GM12878 (cell line): ENCODE measurements at regions not wholly inside any gene's neighbourhood (a gene's known extent, or its start where the extent isn't known, plus 50 kb on each side); places are given as distances from the start of the nearest gene placed in this dataset.

Experiments used
- BCL3 ChIP-seq: IDR thresholded peaks from 2 replicates; pipeline ENCODE4 v1.6.1; 2011; ENCODE audit warnings: borderline replicate concordance, low read depth, mild to moderate bottlenecking, moderate library complexity, low read length; ENCODE audit not compliant: insufficient read depth, poor library complexity, severe bottlenecking
- EGR1 ChIP-seq, 2 experiments: IDR thresholded peaks; 1 replicate in 1 of 2; 2 replicates in 1 of 2; pipeline ENCODE4 v1.6.1; 2011 to 2012; ENCODE audit warnings: low read depth in 2 of 2, low read length in 2 of 2, borderline replicate concordance in 1 of 2, mild to moderate bottlenecking in 1 of 2, moderate library complexity in 1 of 2
- EP300 ChIP-seq, 2 experiments: fragments of 150-350 bp in 1 of 2; IDR thresholded peaks; 2 replicates each; pipeline ENCODE4 v1.6.1; 2011 to 2012; ENCODE audit warnings: low read depth in 2 of 2, low read length in 2 of 2, borderline replicate concordance in 1 of 2, improper control_type of control experiment in 1 of 2, inconsistent platforms in 1 of 2; ENCODE audit not compliant: control insufficient read depth in 1 of 2
- EZH2 ChIP-seq: IDR thresholded peaks from 2 replicates; pipeline ENCODE4 v1.6.1; 2012; ENCODE audit warnings: low read depth, mild to moderate bottlenecking, control low read depth, inconsistent platforms, low read length, borderline replicate concordance; ENCODE audit not compliant: control insufficient read depth
- JUND ChIP-seq: IDR thresholded peaks from 2 replicates; pipeline ENCODE4 v1.6.1; 2012; ENCODE audit warnings: low read depth, mild to moderate bottlenecking, low read length, improper control_type of control experiment, moderate library complexity
- PKNOX1 ChIP-seq: fragments of 450-650 bp; IDR thresholded peaks from 2 replicates; pipeline ENCODE4 v1.6.1; 2016; ENCODE audit warnings: mild to moderate bottlenecking
- POLR2AphosphoS5 ChIP-seq: IDR thresholded peaks from 2 replicates; pipeline ENCODE4 v1.6.1; 2011; ENCODE audit warnings: mild to moderate bottlenecking, low read length, inconsistent platforms
- RFX5 ChIP-seq: IDR thresholded peaks from 2 replicates; pipeline ENCODE4 v1.6.1; 2011; ENCODE audit warnings: low read depth, low read length, improper control_type of control experiment
- SIN3A ChIP-seq: IDR thresholded peaks from 2 replicates; pipeline ENCODE4 v1.6.1; 2012; ENCODE audit warnings: low read depth, low read length, improper control_type of control experiment
- SUPT20H ChIP-seq: IDR thresholded peaks from 2 replicates; pipeline ENCODE4 v1.6.1; 2011; ENCODE audit warnings: low read depth, mild to moderate bottlenecking, low read length, moderate library complexity, borderline replicate concordance; ENCODE audit not compliant: control insufficient read depth
- SUZ12 ChIP-seq: fragments of 200-600 bp; sonication (generic); IDR thresholded peaks from one replicate; pipeline ENCODE4 v1.6.1; 2018; ENCODE audit warnings: antibody characterized with exemption, mild to moderate bottlenecking; ENCODE audit not compliant: unreplicated experiment
- TF ChIP-seq, protein P1 (sequence below), 3 experiments: IDR thresholded peaks in 2 of 3; conservative IDR thresholded peaks in 1 of 3; 2 replicates each; pipeline ENCODE4 v1.5.1; 2011; ENCODE audit warnings: low read depth in 3 of 3, low read length in 3 of 3, mild to moderate bottlenecking in 3 of 3, control low read depth in 2 of 3, moderate library complexity in 2 of 3, inconsistent platforms in 1 of 3, mixed read lengths in 1 of 3; ENCODE audit not compliant: control insufficient read depth in 2 of 3, insufficient read depth in 1 of 3; ENCODE audit errors: extremely low read depth in 1 of 3

DNA sequence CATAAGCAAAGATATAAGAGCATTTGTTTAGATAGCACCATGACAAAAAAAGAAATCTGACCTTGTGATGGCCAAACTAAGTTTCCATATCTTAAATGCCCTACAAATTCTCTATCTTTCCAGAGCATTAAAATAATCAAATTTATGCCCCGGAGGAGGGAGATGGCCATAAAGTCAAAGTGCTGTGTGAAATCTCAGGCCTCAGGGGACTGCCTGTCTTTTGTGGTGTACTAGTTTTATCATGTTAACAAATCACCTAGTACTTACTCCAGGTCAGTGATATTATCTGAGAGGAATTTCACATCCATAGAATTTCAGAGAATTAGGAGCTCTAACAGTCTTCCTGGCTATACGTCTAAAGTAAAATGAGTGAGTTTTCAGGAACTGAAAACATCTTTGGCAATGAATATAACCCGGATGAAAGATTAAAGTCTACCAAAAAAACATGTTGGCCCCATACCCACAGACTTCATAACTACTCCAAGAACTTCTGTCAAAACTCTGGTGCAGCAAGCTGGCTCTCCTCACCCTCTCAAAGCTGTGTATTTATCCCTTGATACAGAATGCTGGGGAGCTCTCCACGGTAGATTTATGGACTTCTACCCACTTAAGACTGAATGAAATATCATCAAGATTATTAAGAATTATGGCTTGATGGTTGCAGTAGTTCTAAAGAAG is 682.8 kb downstream of the SORCS1 start:
- TF ChIP-seq EP300 (IDR thresholded peaks at IDR 0.05; ENCODE audit: borderline replicate concordance in 1 of 2, control insufficient read depth in 1 of 2, low read depth in 2 of 2, low read length in 2 of 2): no peak
- TF ChIP-seq SUPT20H: no peak
- TF ChIP-seq BCL3: no peak
- TF ChIP-seq JUND: no peak
- no peak for TF ChIP-seq RFX5
- TF ChIP-seq EZH2: no peak
- no peak for TF ChIP-seq EGR1 (IDR thresholded peaks at IDR 0.05; ENCODE audit: borderline replicate concordance in 1 of 2, low read depth in 2 of 2, low read length in 2 of 2)
- TF ChIP-seq SUZ12: no peak
- TF ChIP-seq, protein P1, sequence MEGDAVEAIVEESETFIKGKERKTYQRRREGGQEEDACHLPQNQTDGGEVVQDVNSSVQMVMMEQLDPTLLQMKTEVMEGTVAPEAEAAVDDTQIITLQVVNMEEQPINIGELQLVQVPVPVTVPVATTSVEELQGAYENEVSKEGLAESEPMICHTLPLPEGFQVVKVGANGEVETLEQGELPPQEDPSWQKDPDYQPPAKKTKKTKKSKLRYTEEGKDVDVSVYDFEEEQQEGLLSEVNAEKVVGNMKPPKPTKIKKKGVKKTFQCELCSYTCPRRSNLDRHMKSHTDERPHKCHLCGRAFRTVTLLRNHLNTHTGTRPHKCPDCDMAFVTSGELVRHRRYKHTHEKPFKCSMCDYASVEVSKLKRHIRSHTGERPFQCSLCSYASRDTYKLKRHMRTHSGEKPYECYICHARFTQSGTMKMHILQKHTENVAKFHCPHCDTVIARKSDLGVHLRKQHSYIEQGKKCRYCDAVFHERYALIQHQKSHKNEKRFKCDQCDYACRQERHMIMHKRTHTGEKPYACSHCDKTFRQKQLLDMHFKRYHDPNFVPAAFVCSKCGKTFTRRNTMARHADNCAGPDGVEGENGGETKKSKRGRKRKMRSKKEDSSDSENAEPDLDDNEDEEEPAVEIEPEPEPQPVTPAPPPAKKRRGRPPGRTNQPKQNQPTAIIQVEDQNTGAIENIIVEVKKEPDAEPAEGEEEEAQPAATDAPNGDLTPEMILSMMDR (IDR thresholded peaks at IDR 0.05 in 2 of 3, conservative IDR thresholded peaks at IDR 0.05 in 1 of 3; ENCODE audit: control insufficient read depth in 2 of 3, extremely low read depth in 1 of 3, insufficient read depth in 1 of 3, low read depth in 3 of 3, low read length in 3 of 3): no peak
- no peak for TF ChIP-seq PKNOX1
- TF ChIP-seq SIN3A: no peak
- TF ChIP-seq POLR2AphosphoS5: no peak
